Keratinocyte (primary cell): ENCODE measurements at regions not wholly inside any gene's neighbourhood (a gene's known extent, or its start where the extent isn't known, plus 50 kb on each side); places are given as distances from the start of the nearest gene placed in this dataset.

Experiments
- DNase-seq: peaks from one replicate; pipeline ENCODE4 v3.0.0-alpha.2; 2011; ENCODE audit warnings: low read depth, missing footprints, low spot score
- FAIRE-seq: peaks from 2 replicates; lab custom pipeline; 2011; peaks lifted over from hg19 to GRCh38; lab: Jason Lieb, UNC
- H2AFZ ChIP-seq: 2 replicates; pipeline ENCODE4 v1.6.0; 2012; ENCODE audit warnings: low read length, control low read depth, inconsistent platforms; ENCODE audit not compliant: control insufficient read depth
- H3K27ac ChIP-seq: 2 replicates; pipeline ENCODE4 v1.5.1; 2011; ENCODE audit warnings: low read length; ENCODE audit not compliant: control insufficient read depth, insufficient read depth
- H3K27me3 ChIP-seq: 3 replicates; pipeline ENCODE4 v1.6.0; 2011; ENCODE audit warnings: low read length; ENCODE audit not compliant: control insufficient read depth, insufficient read depth; ENCODE audit errors: extremely low read depth
- H3K36me3 ChIP-seq, 2 experiments: 2 replicates in 1 of 2; 3 replicates in 1 of 2; pipeline ENCODE4 v1.5.1; 2011; ENCODE audit warnings: low read length in 2 of 2, mild to moderate bottlenecking in 1 of 2; ENCODE audit not compliant: control insufficient read depth in 2 of 2, insufficient read depth in 2 of 2; ENCODE audit errors: extremely low read depth in 1 of 2
- H3K4me1 ChIP-seq: 3 replicates; pipeline ENCODE4 v1.5.1; 2011; ENCODE audit warnings: low read length; ENCODE audit not compliant: control insufficient read depth, insufficient read depth; ENCODE audit errors: extremely low read depth
- H3K4me2 ChIP-seq: 3 replicates; pipeline ENCODE4 v1.6.0; 2011; ENCODE audit warnings: low read depth, low read length; ENCODE audit not compliant: control insufficient read depth, insufficient read depth; ENCODE audit errors: extremely low read depth
- H3K4me3 ChIP-seq, 3 experiments: fragments of 200-600 bp in 1 of 3; sonication (generic) in 1 of 3; 2 replicates in 2 of 3; 3 replicates in 1 of 3; pipeline ENCODE4 v1.5.1; 2011 to 2016; ENCODE audit warnings: low read length in 3 of 3, mild to moderate bottlenecking in 3 of 3, control low read depth in 2 of 3, inconsistent platforms in 1 of 3, low read depth in 1 of 3, mixed read lengths in 1 of 3, mixed run types in 1 of 3, moderate library complexity in 1 of 3; ENCODE audit not compliant: control insufficient read depth in 2 of 3, insufficient read depth in 2 of 3; ENCODE audit errors: extremely low read depth in 1 of 3
- H3K79me2 ChIP-seq: 2 replicates; pipeline ENCODE4 v1.6.0; 2012; ENCODE audit warnings: low read length; ENCODE audit not compliant: control insufficient read depth, insufficient read depth
- H3K9ac ChIP-seq: 3 replicates; pipeline ENCODE4 v1.6.0; 2011; ENCODE audit warnings: low read length; ENCODE audit not compliant: control insufficient read depth, insufficient read depth; ENCODE audit errors: extremely low read depth
- H3K9me1 ChIP-seq: 3 replicates; pipeline ENCODE4 v1.6.0; 2011; ENCODE audit warnings: low read length; ENCODE audit not compliant: control insufficient read depth, insufficient read depth; ENCODE audit errors: extremely low read depth
- H3K9me3 ChIP-seq: 2 replicates; pipeline ENCODE4 v1.5.1; 2012; ENCODE audit warnings: low read depth, low read length; ENCODE audit not compliant: control insufficient read depth
- H4K20me1 ChIP-seq: 3 replicates; pipeline ENCODE4 v1.6.0; 2011; ENCODE audit warnings: low read length; ENCODE audit not compliant: control insufficient read depth, insufficient read depth; ENCODE audit errors: extremely low read depth
- EZH2 ChIP-seq: IDR thresholded peaks from one replicate; pipeline ENCODE4 v1.6.1; 2012; ENCODE audit warnings: inconsistent platforms, mild to moderate bottlenecking, low read length, moderate library complexity
- dilution Hi-C: fragments of 300-500 bp; cut with MboI; formaldehyde crosslinking; loops from one replicate; pipeline ENCODE4 v1.7.0; 2020; ENCODE audit warnings: low sequenced_read_pairs; ENCODE audit not compliant: extremely low pct_ligation_motif_present
- TF ChIP-seq, protein P1 (sequence below), 3 experiments: IDR thresholded peaks in 1 of 3; conservative IDR thresholded peaks in 1 of 3; optimal IDR thresholded peaks in 1 of 3; 2 replicates in 2 of 3; 3 replicates in 1 of 3; pipeline versions ENCODE3 to v1.5.1; 2011; ENCODE audit warnings: low read length in 3 of 3, mild to moderate bottlenecking in 3 of 3, moderate library complexity in 2 of 3, control low read depth in 1 of 3, inconsistent platforms in 1 of 3; ENCODE audit not compliant: insufficient read depth in 2 of 3; ENCODE audit errors: extremely low read depth in 1 of 3

DNA sequence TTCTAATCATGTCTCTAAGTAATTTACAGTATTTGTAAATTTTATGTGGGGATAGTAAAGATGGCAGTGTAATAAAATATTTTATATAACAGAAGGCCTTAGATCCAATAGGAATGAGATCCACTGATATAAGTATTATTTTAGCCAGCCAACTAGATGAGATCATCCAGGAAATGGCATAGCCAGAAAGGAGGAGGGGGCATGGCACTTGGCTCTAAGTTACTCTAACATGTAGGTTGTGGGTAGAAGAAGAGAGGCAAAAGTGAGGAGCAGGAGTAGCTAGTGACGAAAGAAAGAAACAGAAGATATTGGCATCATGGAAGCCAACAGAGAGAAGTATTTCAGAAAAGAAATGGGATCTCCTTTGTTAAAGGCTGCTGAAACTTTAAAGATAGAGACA lies 426.1 kb downstream of the PTPRC start:
- H3K9me1 ChIP-seq, result no peaks in the 10 kb centered on the region
- no peaks in the 10 kb centered on the region for H3K27me3 ChIP-seq
- TF ChIP-seq EZH2, result no peak
- TF ChIP-seq, protein P1, sequence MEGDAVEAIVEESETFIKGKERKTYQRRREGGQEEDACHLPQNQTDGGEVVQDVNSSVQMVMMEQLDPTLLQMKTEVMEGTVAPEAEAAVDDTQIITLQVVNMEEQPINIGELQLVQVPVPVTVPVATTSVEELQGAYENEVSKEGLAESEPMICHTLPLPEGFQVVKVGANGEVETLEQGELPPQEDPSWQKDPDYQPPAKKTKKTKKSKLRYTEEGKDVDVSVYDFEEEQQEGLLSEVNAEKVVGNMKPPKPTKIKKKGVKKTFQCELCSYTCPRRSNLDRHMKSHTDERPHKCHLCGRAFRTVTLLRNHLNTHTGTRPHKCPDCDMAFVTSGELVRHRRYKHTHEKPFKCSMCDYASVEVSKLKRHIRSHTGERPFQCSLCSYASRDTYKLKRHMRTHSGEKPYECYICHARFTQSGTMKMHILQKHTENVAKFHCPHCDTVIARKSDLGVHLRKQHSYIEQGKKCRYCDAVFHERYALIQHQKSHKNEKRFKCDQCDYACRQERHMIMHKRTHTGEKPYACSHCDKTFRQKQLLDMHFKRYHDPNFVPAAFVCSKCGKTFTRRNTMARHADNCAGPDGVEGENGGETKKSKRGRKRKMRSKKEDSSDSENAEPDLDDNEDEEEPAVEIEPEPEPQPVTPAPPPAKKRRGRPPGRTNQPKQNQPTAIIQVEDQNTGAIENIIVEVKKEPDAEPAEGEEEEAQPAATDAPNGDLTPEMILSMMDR (optimal IDR thresholded peaks at IDR 0.05 in 1 of 3, IDR thresholded peaks at IDR 0.05 in 1 of 3, conservative IDR thresholded peaks at IDR 0.05 in 1 of 3; ENCODE audit: extremely low read depth in 1 of 3, insufficient read depth in 2 of 3, low read length in 3 of 3), result no peak
- no peak for DNase-seq
- no peak for FAIRE-seq
- H3K79me2 ChIP-seq, result no peaks in the 10 kb centered on the region
- dilution Hi-C loops, result no loop called here
- H3K9ac ChIP-seq, result no peak overlapping the region
- H3K27ac ChIP-seq, result no peak overlapping the region
- no peak overlapping the region for H3K4me3 ChIP-seq
- H3K9me3 ChIP-seq, result no peaks in the 10 kb centered on the region
- no peak overlapping the region for H3K4me2 ChIP-seq
- H3K36me3 ChIP-seq, result no peaks in the 10 kb centered on the region
- no peaks in the 10 kb centered on the region for H4K20me1 ChIP-seq
- peak overlapping the region; percentile 58 for H2AFZ ChIP-seq
- H3K4me1 ChIP-seq, result no peaks in the 10 kb centered on the region

DNA sequence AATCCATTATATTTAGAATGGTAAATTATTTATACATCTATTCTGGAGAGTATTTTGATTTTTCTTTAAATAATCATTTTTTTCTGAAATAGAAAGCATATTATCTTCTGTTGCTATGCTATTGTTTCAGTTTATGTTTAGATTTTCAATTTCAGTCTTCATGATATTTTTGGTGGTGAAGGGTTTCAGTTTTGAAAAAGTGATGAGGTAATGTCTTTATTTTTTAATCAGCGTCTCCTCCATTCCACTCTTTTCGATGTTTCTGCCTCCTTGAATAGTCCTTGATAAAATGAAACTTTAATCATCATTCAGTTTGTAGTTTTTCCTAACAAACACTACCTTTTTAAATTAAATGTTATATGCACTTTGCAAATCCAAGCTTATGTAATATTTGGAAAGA lies 428.6 kb downstream of the PTPRC start:
- FAIRE-seq, result no peak

More for the DNA sequence above, 428.6 kb downstream of the PTPRC start:
- Histone ChIP-seq H3K36me3 (no peaks in the 10 kb centered on the region), H3K4me1 (no peaks in the 10 kb centered on the region), H3K4me2 (no peak overlapping the region), H3K4me3 (no peak overlapping the region), H4K20me1 (no peaks in the 10 kb centered on the region), H2AFZ (no peak overlapping the region), H3K79me2 (no peaks in the 10 kb centered on the region), H3K27ac (no peak overlapping the region), H3K9me3 (no peaks in the 10 kb centered on the region), H3K9me1 (no peaks in the 10 kb centered on the region), H3K27me3 (no peaks in the 10 kb centered on the region), H3K9ac (no peak overlapping the region)
- dilution Hi-C loops, result no loop called here
- TF ChIP-seq, protein P1 (optimal IDR thresholded peaks at IDR 0.05 in 1 of 3, IDR thresholded peaks at IDR 0.05 in 1 of 3, conservative IDR thresholded peaks at IDR 0.05 in 1 of 3; ENCODE audit: extremely low read depth in 1 of 3, insufficient read depth in 2 of 3, low read length in 3 of 3), result no peak
- DNase-seq, result no peak
